ENCODE measurements at regions not wholly inside any gene's neighbourhood (a gene's known extent, or its start where the extent isn't known, plus 50 kb on each side); places are given as distances from the start of the nearest gene placed in this dataset.

- Histone ChIP-seq H3K36me3 (no peaks in the 10 kb centered on the region), H3K4me1 (replicated peaks) (no peaks in the 10 kb centered on the region), H3K27ac (no peak overlapping the region), H3K4me3 (no peak overlapping the region), H3K9me3 (no peaks in the 10 kb centered on the region), H3K27me3 (replicated peaks; ENCODE audit: insufficient read depth) (no peaks in the 10 kb centered on the region)
- intact Hi-C loops (cut with DNase I) = no loop called here
- TF ChIP-seq POLR2AphosphoS5 (IDR thresholded peaks at IDR 0.05) (no peak), POLR2A (IDR thresholded peaks at IDR 0.05) (no peak)
- TF ChIP-seq, protein P1, sequence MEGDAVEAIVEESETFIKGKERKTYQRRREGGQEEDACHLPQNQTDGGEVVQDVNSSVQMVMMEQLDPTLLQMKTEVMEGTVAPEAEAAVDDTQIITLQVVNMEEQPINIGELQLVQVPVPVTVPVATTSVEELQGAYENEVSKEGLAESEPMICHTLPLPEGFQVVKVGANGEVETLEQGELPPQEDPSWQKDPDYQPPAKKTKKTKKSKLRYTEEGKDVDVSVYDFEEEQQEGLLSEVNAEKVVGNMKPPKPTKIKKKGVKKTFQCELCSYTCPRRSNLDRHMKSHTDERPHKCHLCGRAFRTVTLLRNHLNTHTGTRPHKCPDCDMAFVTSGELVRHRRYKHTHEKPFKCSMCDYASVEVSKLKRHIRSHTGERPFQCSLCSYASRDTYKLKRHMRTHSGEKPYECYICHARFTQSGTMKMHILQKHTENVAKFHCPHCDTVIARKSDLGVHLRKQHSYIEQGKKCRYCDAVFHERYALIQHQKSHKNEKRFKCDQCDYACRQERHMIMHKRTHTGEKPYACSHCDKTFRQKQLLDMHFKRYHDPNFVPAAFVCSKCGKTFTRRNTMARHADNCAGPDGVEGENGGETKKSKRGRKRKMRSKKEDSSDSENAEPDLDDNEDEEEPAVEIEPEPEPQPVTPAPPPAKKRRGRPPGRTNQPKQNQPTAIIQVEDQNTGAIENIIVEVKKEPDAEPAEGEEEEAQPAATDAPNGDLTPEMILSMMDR (IDR thresholded peaks at IDR 0.05) = no peak
- no peak for DNase-seq (ENCODE audit: low spot score)
- 87% methylated on average over 15 of the region's 16 CpGs for WGBS
Measured at GRCh38 chr20:4521170-4521968, 164.9 kb upstream of the PRNP start.

GRCh38 chr20:4519534-4519933, 166.7 kb upstream of the PRNP start:
- no peak for DNase-seq (ENCODE audit: low spot score)
- Histone ChIP-seq H3K9me3 (no peaks in the 10 kb centered on the region), H3K27ac (no peak overlapping the region), H3K4me3 (no peak overlapping the region), H3K36me3 (no peaks in the 10 kb centered on the region), H3K4me1 (replicated peaks) (no peaks in the 10 kb centered on the region), H3K27me3 (replicated peaks; ENCODE audit: insufficient read depth) (no peaks in the 10 kb centered on the region)
- intact Hi-C loops (cut with DNase I) = no loop called here
- 25% methylated on average over 2 of the region's 2 CpGs for WGBS
- TF ChIP-seq POLR2A (IDR thresholded peaks at IDR 0.05) = no peak
- no peak for TF ChIP-seq POLR2AphosphoS5 (IDR thresholded peaks at IDR 0.05)
- TF ChIP-seq, protein P1 (IDR thresholded peaks at IDR 0.05) = no peak

DNA sequence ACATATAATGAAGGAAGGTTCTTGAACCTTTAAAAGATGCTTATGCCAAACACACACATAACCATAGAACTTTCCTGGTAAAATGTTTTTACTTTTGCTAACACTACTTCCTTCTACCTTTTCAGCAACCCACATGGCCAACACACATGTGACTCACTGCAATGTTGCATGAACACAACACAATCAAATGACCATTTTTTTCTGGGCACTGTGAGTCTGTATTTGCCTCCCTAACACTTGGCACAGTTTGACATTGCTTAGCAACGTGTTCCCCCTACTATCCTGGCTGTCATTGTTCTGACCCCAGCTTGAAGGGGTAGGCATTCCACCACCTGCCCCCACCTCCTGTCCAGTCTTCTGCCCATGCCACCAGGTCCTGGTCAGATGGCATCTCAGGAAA, 169.4 kb upstream of the PRNP start:
- TF ChIP-seq POLR2A (IDR thresholded peaks at IDR 0.05) = no peak
- TF ChIP-seq, protein P1 (IDR thresholded peaks at IDR 0.05) = no peak
- no peak for TF ChIP-seq POLR2AphosphoS5 (IDR thresholded peaks at IDR 0.05)
- H3K36me3 ChIP-seq = no peaks in the 10 kb centered on the region
- WGBS = 47% methylated on average over 1 of the region's 1 CpG
- no peak overlapping the region for H3K27ac ChIP-seq
- no peak for DNase-seq (ENCODE audit: low spot score)
- no peaks in the 10 kb centered on the region for H3K9me3 ChIP-seq
- intact Hi-C loops (cut with DNase I) = no loop called here
- H3K27me3 ChIP-seq (replicated peaks; ENCODE audit: insufficient read depth) = no peaks in the 10 kb centered on the region
- no peak overlapping the region for H3K4me3 ChIP-seq
- H3K4me1 ChIP-seq (replicated peaks) = no peaks in the 10 kb centered on the region

- Histone ChIP-seq H3K9me3 (no peaks in the 10 kb centered on the region), H3K4me1 (replicated peaks) (no peaks in the 10 kb centered on the region), H3K36me3 (no peaks in the 10 kb centered on the region), H3K27me3 (replicated peaks; ENCODE audit: insufficient read depth) (no peaks in the 10 kb centered on the region), H3K4me3 (no peak overlapping the region), H3K27ac (no peak overlapping the region)
- DNase-seq (ENCODE audit: low spot score) = no peak
- intact Hi-C loops (cut with DNase I) = no loop called here
- no peak for TF ChIP-seq POLR2A (IDR thresholded peaks at IDR 0.05)
Measured at GRCh38 chr20:4513720-4514119, 172.5 kb upstream of the PRNP start.

DNA sequence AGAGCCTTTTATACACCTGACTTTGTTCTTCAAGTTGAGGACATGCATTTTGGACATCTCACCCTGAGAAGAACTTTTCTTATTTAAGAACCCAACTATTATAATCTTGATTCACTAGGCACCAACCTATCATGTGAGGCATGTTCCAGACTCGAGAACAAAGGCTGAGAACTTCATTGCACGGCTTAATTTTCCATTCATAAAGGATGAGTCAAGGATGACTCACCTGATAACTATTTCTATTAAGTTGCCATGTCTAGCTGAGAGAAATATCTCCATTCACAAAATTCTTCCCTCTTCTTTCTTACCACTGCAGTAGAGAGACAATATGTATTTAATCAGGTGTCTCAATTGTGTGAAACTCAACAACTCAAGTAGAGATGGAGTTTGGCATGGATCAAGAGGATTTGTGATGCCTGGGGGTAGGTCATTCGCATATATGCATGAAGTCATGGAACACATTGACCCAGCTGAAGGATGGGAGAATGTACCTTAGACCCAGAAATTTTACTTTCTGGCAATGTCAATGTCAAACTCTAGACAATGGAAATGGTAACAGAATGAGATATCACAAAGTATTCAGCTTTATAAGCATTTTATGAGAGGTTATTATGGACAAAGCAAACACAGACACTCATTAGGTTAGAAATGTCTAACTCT, 173.2 kb upstream of the PRNP start:
- Histone ChIP-seq H3K4me3 (no peak overlapping the region), H3K27ac (no peak overlapping the region), H3K36me3 (no peaks in the 10 kb centered on the region), H3K27me3 (replicated peaks; ENCODE audit: insufficient read depth) (no peaks in the 10 kb centered on the region), H3K9me3 (no peaks in the 10 kb centered on the region), H3K4me1 (replicated peaks) (no peaks in the 10 kb centered on the region)
- 46% methylated on average over 3 of the region's 3 CpGs for WGBS
- DNase-seq (ENCODE audit: low spot score) = no peak
- TF ChIP-seq, protein P1 (IDR thresholded peaks at IDR 0.05) = no peak
- no peak for TF ChIP-seq POLR2AphosphoS5 (IDR thresholded peaks at IDR 0.05)
- no peak for TF ChIP-seq POLR2A (IDR thresholded peaks at IDR 0.05)
- intact Hi-C loops (cut with DNase I) = no loop called here
